ENCODE measurements at regions not wholly inside any gene's neighbourhood (a gene's known extent, or its start where the extent isn't known, plus 50 kb on each side); places are given as distances from the start of the nearest gene placed in this dataset.

DNA sequence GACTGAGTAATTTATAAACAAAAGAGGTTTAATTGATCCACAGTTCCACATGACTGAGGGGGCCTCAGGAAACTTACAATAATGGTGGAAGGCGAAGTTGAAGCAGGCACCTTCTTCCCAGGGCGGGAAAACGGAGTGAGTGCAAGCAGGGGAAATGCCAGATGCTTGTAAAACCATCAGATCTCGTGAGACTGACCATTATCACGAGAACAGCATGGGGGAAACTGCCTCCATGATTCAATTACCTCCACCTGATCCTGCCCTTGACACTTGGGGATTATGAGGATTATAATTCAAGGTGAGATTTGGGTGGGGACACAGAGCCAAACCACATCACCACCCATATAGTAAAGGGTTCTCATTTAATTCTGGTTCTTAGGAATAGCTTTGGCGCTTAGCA lies 219.5 kb upstream of the ATP5MC3 start:
- no peaks in the 10 kb centered on the region for H3K79me2 ChIP-seq (ENCODE audit: control insufficient read depth, insufficient read depth, low read length)
- DNase-seq (ENCODE audit: low read depth, low spot score) (no peak), FAIRE-seq (no peak)
- no peaks in the 10 kb centered on the region for H3K4me1 ChIP-seq (ENCODE audit: control insufficient read depth, extremely low read depth, insufficient read depth, low read length)
- ChIA-PET CTCF (interaction anchor here (1.3 kb wide), 1 partner anchor 10 kb away, joined by 3 read pairs; no protein-coding TSS in a partner anchor), POLR2A (no interaction called here)
- no peak overlapping the region for H2AFZ ChIP-seq (ENCODE audit: low read depth, low read length)
- no peaks in the 10 kb centered on the region for H3K9me1 ChIP-seq (replicated peaks; ENCODE audit: control insufficient read depth, extremely low read depth, insufficient read depth, low read length)
- no peaks in the 10 kb centered on the region for H4K20me1 ChIP-seq (replicated peaks; ENCODE audit: control insufficient read depth, extremely low read depth, insufficient read depth, low read length)
- dilution Hi-C loops (cut with MboI; ENCODE audit: extremely low pct_ligation_motif_present, low sequenced_read_pairs) (no loop called here), intact Hi-C loops (cut with micrococcal nuclease) (no loop called here)
- TF ChIP-seq FOS (IDR thresholded peaks at IDR 0.05; ENCODE audit: borderline replicate concordance, insufficient read depth, low read length) = no peak
- TF ChIP-seq JUN (IDR thresholded peaks at IDR 0.05; ENCODE audit: borderline replicate concordance, insufficient read depth, insufficient read length, low read depth) = no peak
- TF ChIP-seq MYC (IDR thresholded peaks at IDR 0.05; ENCODE audit: low read depth, low read length) = no peak
- no peak for TF ChIP-seq CTCF (IDR thresholded peaks at IDR 0.05; ENCODE audit: extremely low read depth in 1 of 2, insufficient read depth in 1 of 2, low read depth in 1 of 2, low read length in 2 of 2)
- no peak for TF ChIP-seq POLR2AphosphoS5 (IDR thresholded peaks at IDR 0.05; ENCODE audit: insufficient read depth, low read depth, low read length)
- no peak for TF ChIP-seq GATA2 (IDR thresholded peaks at IDR 0.05; ENCODE audit: insufficient read depth, insufficient read length, low read depth, low read length)
- TF ChIP-seq POLR2A (IDR thresholded peaks at IDR 0.05; ENCODE audit: low read depth, low read length) = no peak
- TF ChIP-seq, protein P1, sequence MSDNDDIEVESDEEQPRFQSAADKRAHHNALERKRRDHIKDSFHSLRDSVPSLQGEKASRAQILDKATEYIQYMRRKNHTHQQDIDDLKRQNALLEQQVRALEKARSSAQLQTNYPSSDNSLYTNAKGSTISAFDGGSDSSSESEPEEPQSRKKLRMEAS (IDR thresholded peaks at IDR 0.05; ENCODE audit: insufficient read depth, insufficient read length) = no peak
- no peak for TF ChIP-seq EZH2 (IDR thresholded peaks at IDR 0.05; ENCODE audit: borderline replicate concordance, low read depth, low read length, severe bottlenecking)
- no peak overlapping the region for H3K27ac ChIP-seq (ENCODE audit: insufficient read depth, low read depth, low read length)
- H3K9ac ChIP-seq (replicated peaks; ENCODE audit: extremely low read depth, insufficient read depth, low read length) = no peak overlapping the region
- no peaks in the 10 kb centered on the region for H3K9me3 ChIP-seq (replicated peaks; ENCODE audit: control insufficient read depth, insufficient read depth, low read length)
- H3K4me2 ChIP-seq (ENCODE audit: insufficient read depth, low read length) = no peak overlapping the region
- no peaks in the 10 kb centered on the region for H3K36me3 ChIP-seq (ENCODE audit: control insufficient read depth in 2 of 2, extremely low read depth in 1 of 2, insufficient read depth in 2 of 2, low read length in 2 of 2)
- no peak overlapping the region for H3K4me3 ChIP-seq (replicated peaks in 1 of 3; ENCODE audit: insufficient read depth in 1 of 3, low read depth in 1 of 3, low read length in 3 of 3)
- BruUV-seq (replicated peaks) = no TSS peak
- no peaks in the 10 kb centered on the region for H3K27me3 ChIP-seq (ENCODE audit: control insufficient read depth in 2 of 2, insufficient read depth in 2 of 2, low read length in 2 of 2)

Data from endothelial cell of umbilical vein (primary cell).